ENCODE measurements at regions not wholly inside any gene's neighbourhood (a gene's known extent, or its start where the extent isn't known, plus 50 kb on each side); places are given as distances from the start of the nearest gene placed in this dataset.
A peak's percentile ranks its signal among the peaks of the same experiment; 100 is the strongest.

DNA sequence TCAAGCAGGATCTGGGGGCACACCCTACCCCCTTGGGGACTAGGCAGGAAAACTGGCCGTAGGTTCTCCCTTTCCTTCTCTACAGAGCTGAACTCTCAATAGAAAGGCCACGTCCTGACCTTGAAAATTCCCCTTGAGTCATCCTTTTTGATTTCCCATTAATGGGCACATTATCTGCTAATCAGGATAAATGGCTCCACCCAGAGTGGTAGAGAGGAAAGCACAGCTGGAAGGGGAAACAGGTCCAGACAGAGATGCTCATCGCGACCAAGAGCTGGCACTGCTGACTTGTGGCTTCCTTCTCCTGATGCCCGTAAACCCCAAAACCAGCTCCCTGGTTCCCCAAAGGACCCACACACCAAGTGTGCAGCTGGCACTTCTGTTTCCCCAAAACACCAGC lies 206.5 kb upstream of the CDH5 start:
- Histone ChIP-seq H3K79me2 (ENCODE audit: control insufficient read depth, insufficient read depth, low read length) (no peaks in the 10 kb centered on the region), H3K27ac (ENCODE audit: insufficient read depth, low read length) (no peak overlapping the region), H3K4me3 (replicated peaks in 1 of 4; ENCODE audit: control extremely low read depth in 1 of 4, insufficient read depth in 1 of 4, low read depth in 3 of 4, low read length in 4 of 4) (no peak overlapping the region), H3K4me2 (ENCODE audit: extremely low read depth, insufficient read depth, low read length) (no peak overlapping the region), H3K9me3 (ENCODE audit: control insufficient read depth, insufficient read depth, low read depth, low read length) (no peaks in the 10 kb centered on the region), H4K20me1 (ENCODE audit: control insufficient read depth, extremely low read depth, insufficient read depth, low read length) (no peaks in the 10 kb centered on the region), H2AFZ (ENCODE audit: low read length) (no peak overlapping the region), H3K4me1 (ENCODE audit: control insufficient read depth, extremely low read depth, insufficient read depth, low read length) (no peaks in the 10 kb centered on the region), H3K36me3 (ENCODE audit: control insufficient read depth, insufficient read depth, low read length) (no peaks in the 10 kb centered on the region), H3K27me3 (ENCODE audit: control insufficient read depth, insufficient read depth, low read length) (peaks cover 2% of the 10 kb centered on the region), H3K9ac (ENCODE audit: insufficient read depth, low read length) (no peak overlapping the region)
- DNase-seq (ENCODE audit: low read depth in 2 of 2), result peak; percentile 28 to 55
- TF ChIP-seq EZH2 (IDR thresholded peaks at IDR 0.05; ENCODE audit: low read length, missing control alignments) (no peak), CTCF (conservative IDR thresholded peaks at IDR 0.05 in 1 of 2, IDR thresholded peaks at IDR 0.05 in 1 of 2; ENCODE audit: low read depth in 1 of 2, low read length in 2 of 2) (peak; percentile 30 to 44)

GRCh38 chr16:66156538-66156937 lies 210.0 kb upstream of the CDH5 start:
- TF ChIP-seq CTCF (conservative IDR thresholded peaks at IDR 0.05 in 1 of 2, IDR thresholded peaks at IDR 0.05 in 1 of 2; ENCODE audit: low read depth in 1 of 2, low read length in 2 of 2) (no peak), EZH2 (IDR thresholded peaks at IDR 0.05; ENCODE audit: low read length, missing control alignments) (no peak)
- no peaks in the 10 kb centered on the region for H3K36me3 ChIP-seq (ENCODE audit: control insufficient read depth, insufficient read depth, low read length)
- no peaks in the 10 kb centered on the region for H4K20me1 ChIP-seq (ENCODE audit: control insufficient read depth, extremely low read depth, insufficient read depth, low read length)
- no peak overlapping the region for H3K4me2 ChIP-seq (ENCODE audit: extremely low read depth, insufficient read depth, low read length)
- H3K9ac ChIP-seq (ENCODE audit: insufficient read depth, low read length), result no peak overlapping the region
- H3K27ac ChIP-seq (ENCODE audit: insufficient read depth, low read length), result no peak overlapping the region
- H3K9me3 ChIP-seq (ENCODE audit: control insufficient read depth, insufficient read depth, low read depth, low read length), result no peaks in the 10 kb centered on the region
- DNase-seq (ENCODE audit: low read depth in 2 of 2), result no peak
- H3K4me1 ChIP-seq (ENCODE audit: control insufficient read depth, extremely low read depth, insufficient read depth, low read length), result peaks cover 15% of the 10 kb centered on the region
- peaks cover under 1% of the 10 kb centered on the region for H3K27me3 ChIP-seq (ENCODE audit: control insufficient read depth, insufficient read depth, low read length)
- no peaks in the 10 kb centered on the region for H3K79me2 ChIP-seq (ENCODE audit: control insufficient read depth, insufficient read depth, low read length)
- no peak overlapping the region for H3K4me3 ChIP-seq (replicated peaks in 1 of 4; ENCODE audit: control extremely low read depth in 1 of 4, insufficient read depth in 1 of 4, low read depth in 3 of 4, low read length in 4 of 4)
- no peak overlapping the region for H2AFZ ChIP-seq (ENCODE audit: low read length)

- TF ChIP-seq EZH2 (IDR thresholded peaks at IDR 0.05; ENCODE audit: low read length, missing control alignments), result no peak
- TF ChIP-seq CTCF (conservative IDR thresholded peaks at IDR 0.05 in 1 of 2, IDR thresholded peaks at IDR 0.05 in 1 of 2; ENCODE audit: low read depth in 1 of 2, low read length in 2 of 2), result no peak
- Histone ChIP-seq H3K27me3 (ENCODE audit: control insufficient read depth, insufficient read depth, low read length) (no peaks in the 10 kb centered on the region), H2AFZ (ENCODE audit: low read length) (no peak overlapping the region), H3K9ac (ENCODE audit: insufficient read depth, low read length) (no peak overlapping the region), H3K4me2 (ENCODE audit: extremely low read depth, insufficient read depth, low read length) (no peak overlapping the region), H3K4me1 (ENCODE audit: control insufficient read depth, extremely low read depth, insufficient read depth, low read length) (peaks cover 17% of the 10 kb centered on the region), H3K27ac (ENCODE audit: insufficient read depth, low read length) (no peak overlapping the region), H3K4me3 (replicated peaks in 1 of 4; ENCODE audit: control extremely low read depth in 1 of 4, insufficient read depth in 1 of 4, low read depth in 3 of 4, low read length in 4 of 4) (no peak overlapping the region), H3K79me2 (ENCODE audit: control insufficient read depth, insufficient read depth, low read length) (no peaks in the 10 kb centered on the region), H4K20me1 (ENCODE audit: control insufficient read depth, extremely low read depth, insufficient read depth, low read length) (no peaks in the 10 kb centered on the region), H3K36me3 (ENCODE audit: control insufficient read depth, insufficient read depth, low read length) (no peaks in the 10 kb centered on the region), H3K9me3 (ENCODE audit: control insufficient read depth, insufficient read depth, low read depth, low read length) (no peaks in the 10 kb centered on the region)
- no peak for DNase-seq (ENCODE audit: low read depth in 2 of 2)
Observed at GRCh38 chr16:66155933-66156332, 210.6 kb upstream of the CDH5 start.
